Muscle layer of duodenum (tissue), 2 donors: ENCODE measurements at regions not wholly inside any gene's neighbourhood (a gene's known extent, or its start where the extent isn't known, plus 50 kb on each side); places are given as distances from the start of the nearest gene placed in this dataset.

Experiments used
- H3K27ac ChIP-seq: one replicate; pipeline ENCODE4 v1.7.0; 2013; ENCODE audit warnings: mild to moderate bottlenecking, low read length
- H3K27me3 ChIP-seq: one replicate; pipeline ENCODE4 v1.7.0; 2013; ENCODE audit warnings: low read depth, mild to moderate bottlenecking, control low read depth, low read length
- H3K36me3 ChIP-seq, 2 donors: one replicate each; pipeline ENCODE4 v1.7.0; 2013; ENCODE audit warnings: low read length in 2 of 2, control low read depth in 1 of 2, mild to moderate bottlenecking in 1 of 2; ENCODE audit not compliant: insufficient read depth in 2 of 2, control insufficient read depth in 1 of 2
- H3K4me1 ChIP-seq, 2 donors: one replicate each; pipeline ENCODE4 v1.7.0; 2013; ENCODE audit warnings: low read length in 2 of 2, mild to moderate bottlenecking in 2 of 2, control low read depth in 1 of 2, moderate library complexity in 1 of 2; ENCODE audit not compliant: insufficient read depth in 2 of 2, control insufficient read depth in 1 of 2
- H3K4me3 ChIP-seq, 2 donors: one replicate each; pipeline ENCODE4 v1.7.0; 2013; ENCODE audit warnings: low read length in 2 of 2, low read depth in 1 of 2, mild to moderate bottlenecking in 1 of 2
- H3K9me3 ChIP-seq, 2 donors: one replicate each; pipeline ENCODE4 v1.7.0; 2013; ENCODE audit warnings: low read length in 2 of 2, control low read depth in 1 of 2, mild to moderate bottlenecking in 1 of 2; ENCODE audit not compliant: control insufficient read depth in 1 of 2
- donor health status: healthy.

GRCh38 chr2:193679847-193680246 is 1485.1 kb upstream of the TMEFF2 start:
- Histone ChIP-seq H3K36me3 (no peaks in the 10 kb centered on the region), H3K4me1 (no peaks in the 10 kb centered on the region), H3K27ac (no peak overlapping the region), H3K9me3 (no peaks in the 10 kb centered on the region), H3K4me3 (no peak overlapping the region), H3K27me3 (no peaks in the 10 kb centered on the region)

DNA sequence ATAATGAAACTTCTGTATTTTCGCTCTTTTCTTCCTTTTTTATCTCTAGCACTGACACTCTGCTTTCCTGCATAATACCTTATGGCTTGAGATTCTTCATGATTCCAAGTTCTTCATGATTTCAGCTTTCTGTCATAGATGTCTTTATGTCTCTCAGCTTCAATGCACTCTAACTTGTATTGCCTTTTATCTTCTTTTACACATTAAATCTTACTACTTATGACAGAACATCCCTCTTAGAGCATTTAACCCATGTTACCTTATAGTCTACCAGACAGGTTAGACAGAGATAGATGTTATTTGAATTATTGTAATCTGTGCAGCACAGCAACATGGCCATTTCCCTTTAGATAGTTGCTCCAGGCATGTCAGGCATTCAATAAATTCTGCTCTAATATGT is 1475.7 kb upstream of the TMEFF2 start:
- Histone ChIP-seq H3K4me1 (no peaks in the 10 kb centered on the region), H3K36me3 (no peaks in the 10 kb centered on the region), H3K9me3 (no peaks in the 10 kb centered on the region), H3K4me3 (no peak overlapping the region), H3K27ac (no peak overlapping the region), H3K27me3 (no peaks in the 10 kb centered on the region)

GRCh38 chr2:193668557-193669323 is 1474.0 kb upstream of the TMEFF2 start:
- H3K4me1 ChIP-seq, result no peaks in the 10 kb centered on the region
- no peak overlapping the region for H3K4me3 ChIP-seq
- no peaks in the 10 kb centered on the region for H3K27me3 ChIP-seq
- H3K36me3 ChIP-seq, result no peaks in the 10 kb centered on the region
- no peaks in the 10 kb centered on the region for H3K9me3 ChIP-seq
- H3K27ac ChIP-seq, result no peak overlapping the region

DNA sequence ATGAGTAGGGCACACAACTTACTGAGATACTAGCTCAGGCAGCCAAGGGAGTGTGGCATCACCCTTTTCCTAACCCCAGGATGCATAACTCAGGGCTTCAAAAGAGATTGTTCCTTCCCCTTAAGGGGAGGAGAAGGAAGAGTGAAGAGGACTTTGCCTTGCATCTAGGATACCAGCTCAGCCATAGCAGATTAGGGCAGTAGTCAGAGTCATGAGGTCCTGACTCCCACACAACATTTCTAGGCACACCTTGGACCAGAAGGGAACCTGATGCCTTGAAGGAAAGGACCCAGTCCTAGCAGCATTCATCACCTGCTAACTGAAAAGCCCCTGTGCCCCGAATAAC is 1433.2 kb upstream of the TMEFF2 start:
- Histone ChIP-seq H3K9me3 (no peaks in the 10 kb centered on the region), H3K4me1 (no peaks in the 10 kb centered on the region), H3K27me3 (no peaks in the 10 kb centered on the region), H3K36me3 (no peaks in the 10 kb centered on the region), H3K4me3 (no peak overlapping the region), H3K27ac (no peak overlapping the region)

GRCh38 chr2:193627187-193627926 is 1432.6 kb upstream of the TMEFF2 start:
- H3K27ac ChIP-seq, result no peak overlapping the region
- H3K27me3 ChIP-seq, result no peaks in the 10 kb centered on the region
- no peaks in the 10 kb centered on the region for H3K9me3 ChIP-seq
- no peak overlapping the region for H3K4me3 ChIP-seq
- no peaks in the 10 kb centered on the region for H3K36me3 ChIP-seq
- H3K4me1 ChIP-seq, result no peaks in the 10 kb centered on the region

- Histone ChIP-seq H3K36me3 (no peaks in the 10 kb centered on the region), H3K27ac (no peak overlapping the region), H3K4me3 (no peak overlapping the region), H3K4me1 (no peaks in the 10 kb centered on the region), H3K9me3 (no peaks in the 10 kb centered on the region), H3K27me3 (no peaks in the 10 kb centered on the region)
Measured at GRCh38 chr2:193608451-193608850, 1413.7 kb upstream of the TMEFF2 start.

DNA sequence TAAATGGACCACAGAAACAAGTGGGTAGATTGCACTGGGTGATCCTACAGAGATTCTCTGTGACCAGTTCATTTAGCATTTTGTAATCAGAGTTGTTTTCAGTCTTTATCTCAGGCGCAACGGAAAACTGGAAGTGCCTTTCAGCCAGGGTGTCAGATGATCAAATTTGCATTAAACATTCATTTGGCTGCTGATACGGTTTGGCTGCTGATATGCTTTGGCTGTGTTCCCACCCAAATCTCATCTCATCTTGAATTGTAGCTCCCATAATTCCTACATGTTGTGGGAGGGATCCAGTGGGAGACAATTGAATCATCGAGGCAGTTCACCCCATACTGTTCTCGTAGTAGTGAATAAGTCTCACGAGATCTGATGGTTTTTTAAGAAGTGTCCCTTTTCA is 1396.1 kb upstream of the TMEFF2 start:
- no peaks in the 10 kb centered on the region for H3K27me3 ChIP-seq
- H3K36me3 ChIP-seq, result no peaks in the 10 kb centered on the region
- peaks cover 0 to 13% of the 10 kb centered on the region in 2 donors for H3K9me3 ChIP-seq

DNA sequence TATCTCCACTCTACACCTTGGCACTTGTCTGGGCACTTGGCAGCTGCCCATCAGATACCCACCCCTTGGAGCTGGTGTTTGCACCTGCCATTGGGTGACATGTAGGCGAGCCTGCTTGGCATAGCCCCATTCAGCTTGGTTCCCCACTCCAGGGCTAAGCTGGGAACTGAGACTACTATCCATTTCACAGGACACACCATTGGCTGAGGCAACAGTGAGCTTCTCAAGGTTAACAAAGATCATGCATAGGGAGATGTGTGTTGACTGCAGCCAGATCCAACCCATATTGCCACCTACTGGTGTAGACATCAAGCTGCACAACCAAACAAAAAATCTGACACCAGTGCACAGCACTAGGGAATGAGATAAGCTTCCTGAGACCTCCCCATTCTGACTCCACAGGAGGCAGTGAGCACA is 1389.8 kb upstream of the TMEFF2 start:
- Histone ChIP-seq H3K36me3 (no peaks in the 10 kb centered on the region), H3K27me3 (no peaks in the 10 kb centered on the region), H3K9me3 (peaks cover 0 to 4% of the 10 kb centered on the region in 2 donors), H3K27ac (no peak overlapping the region), H3K4me1 (no peaks in the 10 kb centered on the region), H3K4me3 (no peak overlapping the region)

More for the DNA sequence above, 1396.1 kb upstream of the TMEFF2 start:
- no peaks in the 10 kb centered on the region for H3K4me1 ChIP-seq
- no peak overlapping the region for H3K27ac ChIP-seq
- no peak overlapping the region for H3K4me3 ChIP-seq

- H3K27me3 ChIP-seq, result no peaks in the 10 kb centered on the region
- H3K4me3 ChIP-seq, result no peak overlapping the region
Measured at GRCh38 chr2:193583638-193584400, 1389.1 kb upstream of the TMEFF2 start.

DNA sequence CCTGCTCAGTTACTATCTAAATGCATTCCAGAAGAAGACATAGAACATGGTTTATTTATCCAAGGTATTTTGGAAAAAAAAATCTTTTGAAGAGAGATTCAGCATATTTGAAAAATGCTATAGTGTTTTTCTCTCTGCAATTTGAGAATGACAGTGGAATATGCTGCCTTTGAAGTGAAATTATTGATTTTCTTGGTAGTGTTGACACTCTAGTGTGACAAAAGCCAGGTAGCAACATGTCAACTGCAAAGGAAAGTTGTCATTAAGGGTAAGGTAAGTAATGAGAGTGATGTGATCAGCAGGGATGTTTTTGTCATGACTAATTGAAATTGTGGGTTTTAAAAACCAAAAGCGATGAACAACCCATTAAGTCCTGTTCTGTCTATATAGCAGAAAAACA is 1387.1 kb upstream of the TMEFF2 start:
- Histone ChIP-seq H3K4me1 (no peaks in the 10 kb centered on the region), H3K27ac (no peak overlapping the region), H3K4me3 (no peak overlapping the region), H3K36me3 (no peaks in the 10 kb centered on the region), H3K9me3 (peaks cover 3 to 4% of the 10 kb centered on the region in 2 donors), H3K27me3 (no peaks in the 10 kb centered on the region)

More at GRCh38 chr2:193583638-193584400, 1389.1 kb upstream of the TMEFF2 start:
- Histone ChIP-seq H3K9me3 (peaks cover 0 to 4% of the 10 kb centered on the region in 2 donors), H3K27ac (no peak overlapping the region), H3K4me1 (no peaks in the 10 kb centered on the region), H3K36me3 (no peaks in the 10 kb centered on the region)

GRCh38 chr2:193580176-193580950 is 1385.6 kb upstream of the TMEFF2 start:
- H3K27me3 ChIP-seq, result no peaks in the 10 kb centered on the region
- no peak overlapping the region for H3K4me3 ChIP-seq
- H3K9me3 ChIP-seq, result peaks cover 0 to 3% of the 10 kb centered on the region in 2 donors
- H3K4me1 ChIP-seq, result no peaks in the 10 kb centered on the region
- no peak overlapping the region for H3K27ac ChIP-seq
- no peaks in the 10 kb centered on the region for H3K36me3 ChIP-seq
